ENCODE measurements at regions not wholly inside any gene's neighbourhood (a gene's known extent, or its start where the extent isn't known, plus 50 kb on each side); places are given as distances from the start of the nearest gene placed in this dataset.
"Not testable (repeated sequence)": the region's sequence is repeated elsewhere in the genome, so short reads cannot be mapped to it uniquely, and the experiment has no call there.

DNA sequence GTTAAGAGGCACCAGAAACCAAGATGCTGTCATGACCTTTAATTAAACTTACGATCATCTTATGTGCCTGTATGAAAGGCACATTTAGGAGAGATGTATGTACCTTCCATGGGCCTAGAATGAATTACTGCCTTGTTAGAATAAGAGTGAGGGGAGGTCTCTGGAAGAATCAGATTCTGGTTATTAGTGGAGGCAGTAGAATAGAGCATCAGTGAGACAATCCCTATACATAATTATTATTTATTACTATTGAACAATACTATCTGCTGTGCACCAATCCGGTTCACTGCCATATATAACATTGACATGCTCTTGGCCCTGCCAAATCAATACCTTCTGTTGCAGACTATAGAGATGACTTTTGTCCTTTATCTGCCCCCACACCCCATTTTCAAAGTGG, 776.5 kb downstream of the DHX35 start:
- no peak overlapping the region for H3K9ac ChIP-seq
- no peak overlapping the region for H3K4me3 ChIP-seq (ENCODE audit: low read depth, low read length)
- TF ChIP-seq, protein P1, sequence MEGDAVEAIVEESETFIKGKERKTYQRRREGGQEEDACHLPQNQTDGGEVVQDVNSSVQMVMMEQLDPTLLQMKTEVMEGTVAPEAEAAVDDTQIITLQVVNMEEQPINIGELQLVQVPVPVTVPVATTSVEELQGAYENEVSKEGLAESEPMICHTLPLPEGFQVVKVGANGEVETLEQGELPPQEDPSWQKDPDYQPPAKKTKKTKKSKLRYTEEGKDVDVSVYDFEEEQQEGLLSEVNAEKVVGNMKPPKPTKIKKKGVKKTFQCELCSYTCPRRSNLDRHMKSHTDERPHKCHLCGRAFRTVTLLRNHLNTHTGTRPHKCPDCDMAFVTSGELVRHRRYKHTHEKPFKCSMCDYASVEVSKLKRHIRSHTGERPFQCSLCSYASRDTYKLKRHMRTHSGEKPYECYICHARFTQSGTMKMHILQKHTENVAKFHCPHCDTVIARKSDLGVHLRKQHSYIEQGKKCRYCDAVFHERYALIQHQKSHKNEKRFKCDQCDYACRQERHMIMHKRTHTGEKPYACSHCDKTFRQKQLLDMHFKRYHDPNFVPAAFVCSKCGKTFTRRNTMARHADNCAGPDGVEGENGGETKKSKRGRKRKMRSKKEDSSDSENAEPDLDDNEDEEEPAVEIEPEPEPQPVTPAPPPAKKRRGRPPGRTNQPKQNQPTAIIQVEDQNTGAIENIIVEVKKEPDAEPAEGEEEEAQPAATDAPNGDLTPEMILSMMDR (IDR thresholded peaks at IDR 0.05): no peak
- H3K4me2 ChIP-seq (ENCODE audit: low read length): no peak overlapping the region
- H3K27me3 ChIP-seq (ENCODE audit: control insufficient read depth, insufficient read depth, low read length): no peaks in the 10 kb centered on the region
- H3K9me3 ChIP-seq (ENCODE audit: control insufficient read depth, low read length): no peaks in the 10 kb centered on the region
- peaks cover 18% of the 10 kb centered on the region for H3K4me1 ChIP-seq
- H3K79me2 ChIP-seq: no peaks in the 10 kb centered on the region
- no peak overlapping the region for H3K27ac ChIP-seq
- no peaks in the 10 kb centered on the region for H3K36me3 ChIP-seq (ENCODE audit: control insufficient read depth, insufficient read depth, low read length)
- no peak overlapping the region for H2AFZ ChIP-seq

DNA sequence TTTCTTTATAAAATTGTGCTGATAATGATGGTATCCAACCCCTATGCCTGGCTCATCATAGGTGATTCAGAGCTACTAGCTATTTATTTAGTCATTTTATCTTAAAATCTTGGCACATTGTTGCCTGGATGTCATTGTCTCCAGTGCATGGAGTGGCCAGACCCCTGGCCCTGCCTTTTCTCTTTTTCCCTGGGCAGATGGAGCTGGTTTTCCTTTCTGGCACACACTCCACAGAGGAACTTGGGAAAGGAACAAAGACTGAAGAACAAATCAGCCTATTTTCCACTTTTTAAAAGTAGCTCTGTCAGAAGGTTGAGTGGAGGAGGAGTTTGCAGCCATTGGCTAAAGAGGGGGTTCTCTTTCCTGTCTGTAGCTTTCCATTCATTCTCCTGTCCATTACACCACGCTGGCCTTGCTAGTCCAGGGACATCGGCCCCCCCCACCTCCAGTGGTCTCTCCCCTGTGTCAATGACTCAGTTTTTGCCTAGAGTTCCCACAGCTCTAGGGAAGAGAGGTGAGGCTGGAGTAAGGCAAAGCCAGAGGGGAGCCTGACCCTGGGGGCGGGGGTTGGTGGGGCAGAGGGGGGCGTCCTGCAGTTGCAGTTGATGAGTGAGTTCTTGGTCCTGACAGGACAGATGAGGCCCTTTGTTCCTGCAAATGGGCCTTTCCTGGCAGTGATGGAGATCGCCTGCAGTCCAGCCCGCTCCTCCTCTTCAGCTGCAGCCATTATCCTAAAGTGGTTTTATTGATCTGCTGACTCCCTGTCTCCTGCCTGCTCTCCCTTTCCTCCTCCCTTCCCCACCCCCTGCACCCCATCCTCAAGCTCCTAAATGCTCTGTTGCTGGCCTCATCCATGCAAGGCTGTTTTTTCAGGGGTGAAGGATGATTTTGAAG, 774.5 kb downstream of the DHX35 start:
- Histone ChIP-seq H3K36me3 (ENCODE audit: control insufficient read depth, insufficient read depth, low read length) (no peaks in the 10 kb centered on the region), H3K9me3 (ENCODE audit: control insufficient read depth, low read length) (no peaks in the 10 kb centered on the region), H3K4me1 (peaks cover 13% of the 10 kb centered on the region), H3K27me3 (ENCODE audit: control insufficient read depth, insufficient read depth, low read length) (no peaks in the 10 kb centered on the region), H3K9ac (no peak overlapping the region), H3K4me3 (ENCODE audit: low read depth, low read length) (no peak overlapping the region), H3K27ac (no peak overlapping the region), H2AFZ (peak overlapping the region; percentile 45), H3K79me2 (no peaks in the 10 kb centered on the region), H3K4me2 (ENCODE audit: low read length) (no peak overlapping the region)
- TF ChIP-seq, protein P1 (IDR thresholded peaks at IDR 0.05): no peak

DNA sequence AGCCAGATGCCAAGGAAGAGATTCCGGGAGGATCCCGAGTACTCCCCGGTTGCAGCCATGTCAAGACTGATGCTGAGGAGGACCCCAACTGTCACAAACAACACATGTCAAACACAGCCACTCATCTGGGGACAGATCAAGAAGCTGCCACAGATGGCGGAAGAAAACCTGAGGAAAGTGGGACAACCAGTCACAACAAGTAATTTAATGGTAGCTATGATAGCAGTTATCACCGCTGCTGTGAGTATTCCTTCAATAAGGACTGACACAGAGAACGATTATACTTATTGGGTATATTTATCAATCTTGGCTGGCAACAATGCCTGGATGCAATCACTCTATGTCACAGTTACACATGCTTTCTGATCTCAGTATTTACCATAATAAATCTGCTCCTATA, 763.4 kb downstream of the DHX35 start:
- H3K4me1 ChIP-seq; H2AFZ ChIP-seq; H3K79me2 ChIP-seq; H3K27me3 ChIP-seq (ENCODE audit: control insufficient read depth, insufficient read depth, low read length); H3K4me2 ChIP-seq (ENCODE audit: low read length); H3K36me3 ChIP-seq (ENCODE audit: control insufficient read depth, insufficient read depth, low read length); H3K9ac ChIP-seq; H3K4me3 ChIP-seq (ENCODE audit: low read depth, low read length); H3K27ac ChIP-seq; H3K9me3 ChIP-seq (ENCODE audit: control insufficient read depth, low read length): not testable (repeated sequence)

DNA sequence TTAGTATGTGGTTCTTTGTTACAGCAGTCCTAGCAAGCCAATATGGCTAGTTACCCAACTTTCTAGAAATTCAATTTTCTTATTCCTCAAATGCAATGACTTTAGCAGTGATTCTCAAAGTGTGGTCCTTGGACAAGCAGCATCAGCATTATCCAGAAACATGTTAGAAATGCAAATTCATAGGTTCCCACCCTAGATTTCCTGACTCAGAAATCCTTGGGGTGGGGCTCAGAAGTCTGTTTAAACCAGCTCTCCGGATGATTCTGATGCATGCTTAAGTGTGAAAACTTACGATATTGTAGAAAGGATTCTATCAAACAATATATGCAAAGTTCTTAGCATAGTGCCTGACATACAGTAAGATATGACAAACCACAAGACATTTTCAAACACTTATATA, 757.1 kb downstream of the DHX35 start:
- Histone ChIP-seq H3K79me2 (no peaks in the 10 kb centered on the region), H3K36me3 (ENCODE audit: control insufficient read depth, insufficient read depth, low read length) (no peaks in the 10 kb centered on the region), H3K9me3 (ENCODE audit: control insufficient read depth, low read length) (no peaks in the 10 kb centered on the region), H3K4me1 (no peaks in the 10 kb centered on the region), H2AFZ (no peak overlapping the region), H3K4me3 (ENCODE audit: low read depth, low read length) (no peak overlapping the region), H3K27ac (no peak overlapping the region), H3K4me2 (ENCODE audit: low read length) (no peak overlapping the region), H3K9ac (no peak overlapping the region), H3K27me3 (ENCODE audit: control insufficient read depth, insufficient read depth, low read length) (no peaks in the 10 kb centered on the region)
- TF ChIP-seq, protein P1 (IDR thresholded peaks at IDR 0.05): no peak

DNA sequence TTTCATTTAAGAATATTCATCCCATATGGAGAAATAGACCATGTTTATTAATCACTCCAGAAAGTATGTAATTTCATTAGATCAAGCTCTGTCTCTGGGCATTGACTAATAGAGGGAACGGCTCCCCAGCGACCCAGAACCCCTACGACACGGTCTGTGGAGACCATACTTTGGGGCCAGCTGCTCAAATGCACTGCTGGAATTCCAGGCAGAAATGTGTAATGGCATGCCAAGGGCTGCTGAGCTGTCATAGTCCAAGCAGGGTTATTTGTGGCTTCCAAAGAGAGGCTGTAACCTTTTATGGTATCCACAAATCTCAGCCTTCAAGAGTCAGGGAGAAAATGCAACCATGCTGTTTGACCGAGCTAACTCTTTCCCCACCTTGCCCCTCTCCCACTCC, 755.8 kb downstream of the DHX35 start:
- no peak overlapping the region for H3K4me3 ChIP-seq (ENCODE audit: low read depth, low read length)
- H3K79me2 ChIP-seq: no peaks in the 10 kb centered on the region
- H3K27ac ChIP-seq: no peak overlapping the region
- H3K4me1 ChIP-seq: no peaks in the 10 kb centered on the region
- no peaks in the 10 kb centered on the region for H3K36me3 ChIP-seq (ENCODE audit: control insufficient read depth, insufficient read depth, low read length)
- H3K9ac ChIP-seq: no peak overlapping the region
- no peaks in the 10 kb centered on the region for H3K27me3 ChIP-seq (ENCODE audit: control insufficient read depth, insufficient read depth, low read length)
- H2AFZ ChIP-seq: no peak overlapping the region
- H3K4me2 ChIP-seq (ENCODE audit: low read length): no peak overlapping the region
- TF ChIP-seq, protein P1 (IDR thresholded peaks at IDR 0.05): no peak
- no peaks in the 10 kb centered on the region for H3K9me3 ChIP-seq (ENCODE audit: control insufficient read depth, low read length)

All from parathyroid adenoma (tissue), 2 donors.